GM12891 (cell line): ENCODE measurements at regions not wholly inside any gene's neighbourhood (a gene's known extent, or its start where the extent isn't known, plus 50 kb on each side); places are given as distances from the start of the nearest gene placed in this dataset.

Source experiments
- DNase-seq: peaks from one replicate; pipeline ENCODE4 v3.0.0; 2011; ENCODE audit warnings: low spot score; ENCODE audit not compliant: insufficient read length
- FAIRE-seq: peaks from 2 replicates; lab custom pipeline; 2011; peaks lifted over from hg19 to GRCh38; lab: Jason Lieb, UNC
- PAX5 ChIP-seq: IDR thresholded peaks from 2 replicates; pipeline ENCODE4 v1.6.1; 2011; ENCODE audit warnings: low read length, moderate library complexity, mild to moderate bottlenecking; ENCODE audit not compliant: insufficient read depth, severe bottlenecking
- POLR2A ChIP-seq: IDR thresholded peaks from 2 replicates; pipeline ENCODE4 v1.6.1; 2011; ENCODE audit warnings: low read depth, low read length, control low read depth
- POLR2AphosphoS5 ChIP-seq: IDR thresholded peaks from 2 replicates; pipeline ENCODE4 v1.6.1; 2011; ENCODE audit warnings: low read depth, low read length, control low read depth
- POU2F2 ChIP-seq: IDR thresholded peaks from 2 replicates; pipeline ENCODE4 v1.6.1; 2011; ENCODE audit warnings: low read depth, mild to moderate bottlenecking, control low read depth, low read length, moderate library complexity
- SPI1 ChIP-seq: IDR thresholded peaks from 2 replicates; pipeline ENCODE4 v1.6.1; 2011; ENCODE audit warnings: low read depth, low read length, control low read depth
- TAF1 ChIP-seq: IDR thresholded peaks from 2 replicates; pipeline ENCODE4 v1.6.1; 2011; ENCODE audit warnings: low read depth, low read length, control low read depth

GRCh38 chr6:84353459-84354423, 126.3 kb upstream of the CEP162 start:
- TF ChIP-seq TAF1 (no peak), SPI1 (no peak), PAX5 (no peak), POU2F2 (no peak), POLR2AphosphoS5 (no peak), POLR2A (no peak)
- FAIRE-seq (no peak), DNase-seq (no peak)

- FAIRE-seq (no peak), DNase-seq (no peak)
- TF ChIP-seq POU2F2 = no peak
- TF ChIP-seq POLR2AphosphoS5 = no peak
- no peak for TF ChIP-seq TAF1
- TF ChIP-seq PAX5 = no peak
- no peak for TF ChIP-seq SPI1
- no peak for TF ChIP-seq POLR2A
Observed at GRCh38 chr6:84350397-84350796, 123.0 kb upstream of the CEP162 start.

GRCh38 chr6:84349542-84349941, 122.1 kb upstream of the CEP162 start:
- TF ChIP-seq SPI1 = 0 out of 2 replicates have a peak, but pooled peaks have one; percentile 1
- no peak for TF ChIP-seq POLR2A
- FAIRE-seq = no peak
- no peak for DNase-seq

GRCh38 chr6:84348801-84349200, 121.4 kb upstream of the CEP162 start:
- no peak for DNase-seq
- TF ChIP-seq SPI1 (no peak), POLR2A (no peak), POLR2AphosphoS5 (no peak), PAX5 (no peak), TAF1 (no peak), POU2F2 (no peak)
- no peak for FAIRE-seq

- no peak for TF ChIP-seq POLR2AphosphoS5
- FAIRE-seq = no peak
- DNase-seq = no peak
Observed at GRCh38 chr6:84346372-84346771, 118.9 kb upstream of the CEP162 start.

- TF ChIP-seq SPI1 (peak; percentile 73), POU2F2 (no peak)
- no peak for FAIRE-seq
- no peak for DNase-seq
Observed at GRCh38 chr6:84344005-84344404, 116.6 kb upstream of the CEP162 start.

- DNase-seq = no peak
- FAIRE-seq = no peak
- TF ChIP-seq PAX5 = no peak
- TF ChIP-seq POLR2A = no peak
- no peak for TF ChIP-seq POLR2AphosphoS5
- TF ChIP-seq POU2F2 = no peak
- TF ChIP-seq TAF1 = no peak
- TF ChIP-seq SPI1 = no peak
Observed at GRCh38 chr6:84340422-84340821, 113.0 kb upstream of the CEP162 start.

- DNase-seq = no peak
- TF ChIP-seq SPI1 (no peak), TAF1 (no peak), POU2F2 (no peak), POLR2AphosphoS5 (no peak), POLR2A (no peak), PAX5 (no peak)
- no peak for FAIRE-seq
Observed at GRCh38 chr6:84333842-84334241, 106.4 kb upstream of the CEP162 start.

GRCh38 chr6:84332139-84333034, 104.9 kb upstream of the CEP162 start:
- DNase-seq = peak; percentile 5
- no peak for FAIRE-seq
- TF ChIP-seq POU2F2 = no peak
- peak; percentile 88 for TF ChIP-seq SPI1
- TF ChIP-seq TAF1 = no peak
- TF ChIP-seq POLR2A = no peak

GRCh38 chr6:84330325-84330724, 102.9 kb upstream of the CEP162 start:
- DNase-seq = no peak
- FAIRE-seq = no peak
- no peak for TF ChIP-seq POU2F2
- no peak for TF ChIP-seq POLR2A
- TF ChIP-seq SPI1 = no peak
- no peak for TF ChIP-seq TAF1
- TF ChIP-seq POLR2AphosphoS5 = no peak
- TF ChIP-seq PAX5 = no peak
